DOHH2 (cell line): ENCODE measurements at regions not wholly inside any gene's neighbourhood (a gene's known extent, or its start where the extent isn't known, plus 50 kb on each side); places are given as distances from the start of the nearest gene placed in this dataset.

Experiments used
- EZH2phosphoT487 ChIP-seq: fragments of 200-600 bp; sonication (generic); IDR thresholded peaks from 2 replicates; pipeline ENCODE4 v1.6.1; 2017; ENCODE audit warnings: borderline replicate concordance, mild to moderate bottlenecking, antibody characterized with exemption, low read length, moderate library complexity, mixed read lengths
- TF ChIP-seq, protein P1 (sequence below): fragments of 200-600 bp; sonication (generic); IDR thresholded peaks from one replicate; pipeline ENCODE4 v1.5.1; 2014; ENCODE audit warnings: antibody characterized with exemption, mild to moderate bottlenecking, low read depth, low read length; ENCODE audit not compliant: poor library complexity, severe bottlenecking

GRCh38 chr7:113561446-113561845 is 357.4 kb downstream of the PPP1R3A start:
- TF ChIP-seq, protein P1, sequence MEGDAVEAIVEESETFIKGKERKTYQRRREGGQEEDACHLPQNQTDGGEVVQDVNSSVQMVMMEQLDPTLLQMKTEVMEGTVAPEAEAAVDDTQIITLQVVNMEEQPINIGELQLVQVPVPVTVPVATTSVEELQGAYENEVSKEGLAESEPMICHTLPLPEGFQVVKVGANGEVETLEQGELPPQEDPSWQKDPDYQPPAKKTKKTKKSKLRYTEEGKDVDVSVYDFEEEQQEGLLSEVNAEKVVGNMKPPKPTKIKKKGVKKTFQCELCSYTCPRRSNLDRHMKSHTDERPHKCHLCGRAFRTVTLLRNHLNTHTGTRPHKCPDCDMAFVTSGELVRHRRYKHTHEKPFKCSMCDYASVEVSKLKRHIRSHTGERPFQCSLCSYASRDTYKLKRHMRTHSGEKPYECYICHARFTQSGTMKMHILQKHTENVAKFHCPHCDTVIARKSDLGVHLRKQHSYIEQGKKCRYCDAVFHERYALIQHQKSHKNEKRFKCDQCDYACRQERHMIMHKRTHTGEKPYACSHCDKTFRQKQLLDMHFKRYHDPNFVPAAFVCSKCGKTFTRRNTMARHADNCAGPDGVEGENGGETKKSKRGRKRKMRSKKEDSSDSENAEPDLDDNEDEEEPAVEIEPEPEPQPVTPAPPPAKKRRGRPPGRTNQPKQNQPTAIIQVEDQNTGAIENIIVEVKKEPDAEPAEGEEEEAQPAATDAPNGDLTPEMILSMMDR = no peak
- TF ChIP-seq EZH2phosphoT487 = no peak
